Brain microvascular endothelial cell (primary cell): ENCODE measurements at regions not wholly inside any gene's neighbourhood (a gene's known extent, or its start where the extent isn't known, plus 50 kb on each side); places are given as distances from the start of the nearest gene placed in this dataset.

Experiments used
- DNase-seq: peaks from one replicate; pipeline ENCODE4 v3.0.0-alpha.2; 2020
- H3K27ac ChIP-seq: fragments of 250-450 bp; sonication (Bioruptor Pico); 2 replicates; pipeline ENCODE4 v1.5.1; 2020; ENCODE audit warnings: mild to moderate bottlenecking, moderate library complexity
- H3K27me3 ChIP-seq: fragments of 250-450 bp; sonication (Bioruptor Pico); replicated peaks from 2 replicates; pipeline ENCODE4 v1.5.1; 2020; ENCODE audit warnings: mild to moderate bottlenecking
- H3K36me3 ChIP-seq: fragments of 250-450 bp; sonication (Bioruptor Pico); replicated peaks from 2 replicates; pipeline ENCODE4 v1.5.1; 2020; ENCODE audit warnings: mild to moderate bottlenecking
- H3K4me3 ChIP-seq: 2 replicates; pipeline ENCODE4 v1.5.1; 2011; ENCODE audit warnings: low read depth, mild to moderate bottlenecking, control low read depth, low read length, moderate library complexity
- CTCF ChIP-seq: IDR thresholded peaks from 2 replicates; pipeline ENCODE4 v1.5.1; 2011; ENCODE audit warnings: low read depth, mild to moderate bottlenecking, moderate library complexity, low read length, control low read depth, inconsistent platforms; ENCODE audit errors: missing control alignments
- in situ Hi-C: cut with HindIII; loops from 2 replicates; pipeline ENCODE4 v1.10.0; 2017; ENCODE audit warnings: low sequenced_read_pairs, low pct_ligation_motif_present

GRCh38 chr20:57819691-57820380 is 110.0 kb upstream of the PMEPA1 start:
- Histone ChIP-seq H3K27me3 (peaks cover 3% of the 10 kb centered on the region), H3K27ac (no peak overlapping the region), H3K4me3 (no peak overlapping the region), H3K36me3 (no peaks in the 10 kb centered on the region)
- in situ Hi-C loops: no loop called here
- TF ChIP-seq CTCF: no peak
- DNase-seq: no peak

DNA sequence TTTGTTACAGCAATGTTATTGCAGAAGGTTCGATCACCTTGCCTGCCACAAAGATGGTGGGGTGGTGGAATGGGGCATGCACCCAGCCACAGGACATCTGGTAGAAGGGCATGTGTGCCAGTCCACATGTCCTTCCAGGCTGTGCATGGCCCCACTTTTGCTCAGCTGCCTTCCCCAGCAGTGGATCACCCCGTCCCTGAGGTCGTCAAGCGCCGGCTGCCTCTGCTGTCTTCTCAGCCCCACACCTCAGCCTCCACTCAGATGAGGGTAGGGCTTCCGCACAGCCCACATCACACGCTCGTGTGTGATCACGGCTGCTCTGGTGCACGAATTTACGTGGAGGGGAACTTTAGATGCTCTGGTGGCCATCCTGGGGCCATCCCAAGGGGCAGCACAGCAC is 109.5 kb upstream of the PMEPA1 start:
- Histone ChIP-seq H3K4me3 (no peak overlapping the region), H3K27ac (no peak overlapping the region), H3K27me3 (peaks cover 3% of the 10 kb centered on the region), H3K36me3 (no peaks in the 10 kb centered on the region)
- in situ Hi-C loops: no loop called here
- no peak for TF ChIP-seq CTCF
- no peak for DNase-seq

GRCh38 chr20:57818418-57819181 is 108.8 kb upstream of the PMEPA1 start:
- Histone ChIP-seq H3K36me3 (no peaks in the 10 kb centered on the region), H3K27ac (no peak overlapping the region), H3K4me3 (no peak overlapping the region), H3K27me3 (peaks cover 3% of the 10 kb centered on the region)
- in situ Hi-C loops: no loop called here
- no peak for TF ChIP-seq CTCF
- no peak for DNase-seq

DNA sequence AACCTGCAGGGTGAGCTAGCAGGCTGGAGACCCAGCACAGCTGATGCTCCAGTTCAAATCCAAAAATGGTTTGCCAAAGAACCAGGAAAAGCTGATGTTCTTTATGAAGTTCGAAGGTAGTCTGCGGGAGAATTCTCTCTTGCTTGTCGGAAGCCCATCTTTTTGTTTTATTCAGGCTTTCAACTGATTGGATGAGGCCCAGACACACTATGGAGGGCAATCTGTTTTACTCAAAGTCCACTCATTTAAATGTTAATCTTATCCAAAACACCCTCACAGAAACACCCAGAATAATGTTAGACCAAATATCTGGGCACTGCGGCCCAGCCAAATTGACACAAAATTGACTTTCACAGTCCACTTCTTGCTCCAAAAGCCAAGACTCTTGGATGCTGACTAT is 105.6 kb upstream of the PMEPA1 start:
- DNase-seq: no peak
- Histone ChIP-seq H3K27me3 (peaks cover 3% of the 10 kb centered on the region), H3K4me3 (no peak overlapping the region), H3K36me3 (no peaks in the 10 kb centered on the region), H3K27ac (no peak overlapping the region)
- TF ChIP-seq CTCF: no peak
- in situ Hi-C loops: no loop called here

DNA sequence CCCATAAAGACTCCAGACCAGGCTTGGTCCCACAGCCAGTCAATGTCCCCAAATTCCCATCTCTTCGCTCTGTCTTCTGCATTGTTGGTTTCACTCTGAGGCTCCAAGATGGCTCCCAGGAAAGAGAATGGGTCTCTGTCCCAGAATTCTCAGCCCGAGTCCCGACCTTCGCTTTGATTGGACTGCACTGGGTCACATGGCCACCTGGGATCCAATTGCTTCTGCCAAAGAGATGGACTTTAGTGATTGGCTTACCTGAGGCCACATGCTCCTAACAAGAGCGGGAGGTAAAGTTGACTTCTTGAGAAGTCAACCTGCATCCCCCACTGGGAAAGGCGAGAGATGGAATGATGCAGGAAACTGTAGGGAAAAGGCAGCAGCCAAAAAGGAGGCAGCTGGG is 104.7 kb upstream of the PMEPA1 start:
- peaks cover 3% of the 10 kb centered on the region for H3K27me3 ChIP-seq

More for the DNA sequence above, 104.7 kb upstream of the PMEPA1 start:
- DNase-seq: no peak
- H3K27ac ChIP-seq: no peak overlapping the region
- no peak overlapping the region for H3K4me3 ChIP-seq
- in situ Hi-C loops: no loop called here
- no peak for TF ChIP-seq CTCF
- no peaks in the 10 kb centered on the region for H3K36me3 ChIP-seq
